ENCODE measurements at regions not wholly inside any gene's neighbourhood (a gene's known extent, or its start where the extent isn't known, plus 50 kb on each side); places are given as distances from the start of the nearest gene placed in this dataset.
A peak's percentile ranks its signal among the peaks of the same experiment; 100 is the strongest.

- H4K8ac ChIP-seq (replicated peaks; ENCODE audit: insufficient read length, low read depth, low read length), result peak overlapping the region; percentile 84
- no peak overlapping the region for H2BK20ac ChIP-seq (ENCODE audit: low read depth, low read length, poor library complexity, severe bottlenecking)
- no peaks in the 10 kb centered on the region; a peak in 1 of 4 replicates for H3K4me1 Mint-ChIP-seq
- no peaks in the 10 kb centered on the region for H3K9me3 Mint-ChIP-seq
- H3K56ac ChIP-seq (ENCODE audit: insufficient read length, low read depth, low read length), result no peak overlapping the region
- no CpG with 5 or more reads among the region's 6 CpGs for WGBS (ENCODE audit: extremely low coverage, insufficient read length, low lambda C conversion rate)
- no peak overlapping the region for H3K9ac ChIP-seq (ENCODE audit: extremely low read depth, insufficient read length, low read length)
- no peak overlapping the region for H3K4me3 Mint-ChIP-seq
- no peak overlapping the region for H3K14ac ChIP-seq (ENCODE audit: insufficient read depth, low read length)
- no peaks in the 10 kb centered on the region for H3K79me1 ChIP-seq (ENCODE audit: insufficient read depth, low read depth, low read length, poor library complexity, severe bottlenecking)
- no peak overlapping the region for H3K27ac ChIP-seq (ENCODE audit: insufficient read length, low read depth, low read length)
- no peak for DNase-seq
- H3K4me1 ChIP-seq (ENCODE audit: insufficient read depth, low read length), result no peaks in the 10 kb centered on the region
- no peak overlapping the region for H3K4ac ChIP-seq (ENCODE audit: low read depth, low read length)
- H3K18ac ChIP-seq (ENCODE audit: insufficient read length, low read depth, low read length), result no peak overlapping the region
- H2BK120ac ChIP-seq (ENCODE audit: low read depth, low read length, poor library complexity, severe bottlenecking), result no peak overlapping the region
- H2BK5ac ChIP-seq (ENCODE audit: insufficient read length, low read length), result no peak overlapping the region
- H3K23me2 ChIP-seq (ENCODE audit: insufficient read length, low read depth, low read length, poor library complexity, severe bottlenecking), result no peaks in the 10 kb centered on the region
- no peak overlapping the region for H2AK5ac ChIP-seq (ENCODE audit: insufficient read length, low read length)
- no peak overlapping the region for H3K4me2 ChIP-seq (ENCODE audit: insufficient read depth, insufficient read length, low read length)
- H3K9me3 ChIP-seq (ENCODE audit: control insufficient read depth, low read depth, low read length), result no peaks in the 10 kb centered on the region
- no peak overlapping the region for H2BK12ac ChIP-seq (ENCODE audit: insufficient read length, low read depth, low read length)
- TF ChIP-seq CTCF (conservative IDR thresholded peaks at IDR 0.05), result no peak
- no peak overlapping the region for H3K27ac Mint-ChIP-seq
- no peak overlapping the region for H2BK15ac ChIP-seq (ENCODE audit: low read depth, low read length)
- H3K27me3 Mint-ChIP-seq (ENCODE audit: low read depth), result peaks cover 3% of the 10 kb centered on the region; the same call in 1 of the 2 replicates
- H3K79me2 ChIP-seq (ENCODE audit: insufficient read depth, low read length), result no peaks in the 10 kb centered on the region
- no peaks in the 10 kb centered on the region for H3K27me3 ChIP-seq (ENCODE audit: insufficient read depth, low read length)
- peak overlapping the region; percentile 75 for H4K91ac ChIP-seq (ENCODE audit: insufficient read length, low read depth, low read length)
- H2AFZ ChIP-seq (ENCODE audit: low read length), result no peak overlapping the region
- H3T11ph ChIP-seq (ENCODE audit: low read length), result no peak overlapping the region
- H4K5ac ChIP-seq (ENCODE audit: insufficient read length, low read depth, low read length), result no peak overlapping the region
- no peaks in the 10 kb centered on the region for H4K20me1 ChIP-seq (ENCODE audit: control insufficient read depth, insufficient read depth, insufficient read length)
- no peak overlapping the region for H3K23ac ChIP-seq (ENCODE audit: insufficient read length, low read depth, low read length)
- H3K36me3 Mint-ChIP-seq (ENCODE audit: insufficient read depth in 1 of 3, low read depth in 3 of 3), result no peaks in the 10 kb centered on the region
Measured at GRCh38 chr1:55559161-55559611, 344.0 kb upstream of the USP24 start.

All from H9 (cell line).